ENCODE measurements at regions not wholly inside any gene's neighbourhood (a gene's known extent, or its start where the extent isn't known, plus 50 kb on each side); places are given as distances from the start of the nearest gene placed in this dataset.

DNA sequence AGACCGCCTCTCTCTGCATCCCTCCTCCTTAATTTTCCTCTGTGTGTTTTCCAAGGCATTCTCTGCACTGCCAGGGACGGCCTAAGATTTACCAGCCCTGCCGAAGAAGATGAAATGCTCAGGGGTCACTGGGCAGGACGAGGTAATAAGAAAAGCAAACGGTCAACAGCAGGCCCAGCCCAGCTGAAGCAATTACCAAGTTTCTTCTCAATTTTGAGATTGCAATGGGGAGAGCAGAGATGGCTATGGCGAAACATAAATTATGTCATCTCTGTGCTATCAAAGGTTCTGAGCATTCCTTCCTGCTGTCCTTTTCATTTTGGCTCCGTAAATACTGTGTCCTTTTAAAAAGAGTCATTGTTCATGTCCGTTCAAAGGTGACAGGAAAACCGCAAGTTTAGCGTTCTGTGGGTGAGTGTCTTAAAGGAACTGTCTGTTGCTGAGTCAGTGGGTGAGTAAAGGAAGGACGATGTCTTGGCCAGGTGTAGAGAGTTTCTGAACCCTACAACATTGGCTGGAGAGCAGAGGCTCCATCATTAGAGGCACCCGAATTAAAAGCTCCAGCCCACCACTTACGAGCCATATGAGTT lies 753.9 kb upstream of the EEF2KMT start:
- Histone ChIP-seq H3K9me3 (ENCODE audit: control insufficient read depth in 2 of 2, low read length in 2 of 2) (no peaks in the 10 kb centered on the region), H3K27ac (ENCODE audit: insufficient read depth, low read length, poor library complexity, severe bottlenecking) (no peak overlapping the region), H3K4me3 (ENCODE audit: low read depth, low read length) (no peak overlapping the region), H3K36me3 (ENCODE audit: control insufficient read depth, insufficient read depth, low read length) (no peaks in the 10 kb centered on the region), H3K27me3 (ENCODE audit: control insufficient read depth, insufficient read depth, low read length) (no peaks in the 10 kb centered on the region), H3K4me1 (ENCODE audit: control insufficient read depth, insufficient read depth, low read length, poor library complexity, severe bottlenecking) (no peaks in the 10 kb centered on the region)
- ATAC-seq (ENCODE audit: low read depth in 2 of 2) = no peak
- Mint-ChIP-seq H3K27ac (no peak overlapping the region), H3K9me3 (peaks cover 0 to 18% (median 2%) of the 10 kb centered on the region in 7 donors), H3K36me3 (no peaks in the 10 kb centered on the region), H3K27me3 (no peaks in the 10 kb centered on the region), H3K4me1 (no peaks in the 10 kb centered on the region), H3K4me3 (no peak overlapping the region)
- DNase-seq = no peak

GRCh38 chr16:5850632-5851392 lies 753.2 kb upstream of the EEF2KMT start:
- no peaks in the 10 kb centered on the region for H3K9me3 ChIP-seq (ENCODE audit: control insufficient read depth in 2 of 2, low read length in 2 of 2)
- H3K4me1 Mint-ChIP-seq = no peaks in the 10 kb centered on the region
- H3K4me3 ChIP-seq (ENCODE audit: low read depth, low read length) = no peak overlapping the region
- no peaks in the 10 kb centered on the region for H3K27me3 ChIP-seq (ENCODE audit: control insufficient read depth, insufficient read depth, low read length)
- no peaks in the 10 kb centered on the region for H3K36me3 ChIP-seq (ENCODE audit: control insufficient read depth, insufficient read depth, low read length)
- H3K27ac ChIP-seq (ENCODE audit: insufficient read depth, low read length, poor library complexity, severe bottlenecking) = no peak overlapping the region
- no peak overlapping the region for H3K4me3 Mint-ChIP-seq
- DNase-seq = no peak
- no peaks in the 10 kb centered on the region for H3K36me3 Mint-ChIP-seq
- H3K4me1 ChIP-seq (ENCODE audit: control insufficient read depth, insufficient read depth, low read length, poor library complexity, severe bottlenecking) = no peaks in the 10 kb centered on the region
- ATAC-seq (ENCODE audit: low read depth in 2 of 2) = no peak
- H3K9me3 Mint-ChIP-seq = peaks cover 0 to 18% (median 2%) of the 10 kb centered on the region in 7 donors
- no peaks in the 10 kb centered on the region for H3K27me3 Mint-ChIP-seq
- H3K27ac Mint-ChIP-seq = no peak overlapping the region

DNA sequence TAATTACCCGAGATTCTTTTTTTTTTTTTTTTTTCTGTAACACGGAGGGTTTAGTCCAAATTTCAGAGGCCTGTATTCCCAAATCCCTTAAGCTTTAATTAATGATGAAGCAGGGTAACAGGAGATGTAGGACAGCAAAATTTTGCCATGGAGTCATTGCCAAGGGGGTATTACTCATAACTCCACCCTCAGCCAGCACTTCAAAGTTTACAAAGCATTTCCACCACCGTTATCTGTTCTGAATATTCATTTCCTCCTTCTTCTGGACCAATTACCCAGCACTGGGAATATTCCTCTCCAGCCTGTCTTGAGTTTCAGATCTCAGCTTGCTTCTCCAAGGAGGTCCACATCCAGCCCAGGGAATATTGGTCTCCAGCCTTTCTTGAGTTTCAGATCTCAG lies 747.5 kb upstream of the EEF2KMT start:
- no peaks in the 10 kb centered on the region for H3K9me3 ChIP-seq (ENCODE audit: control insufficient read depth in 2 of 2, low read length in 2 of 2)
- peaks cover 5% of the 10 kb centered on the region for H3K27me3 Mint-ChIP-seq

DNA sequence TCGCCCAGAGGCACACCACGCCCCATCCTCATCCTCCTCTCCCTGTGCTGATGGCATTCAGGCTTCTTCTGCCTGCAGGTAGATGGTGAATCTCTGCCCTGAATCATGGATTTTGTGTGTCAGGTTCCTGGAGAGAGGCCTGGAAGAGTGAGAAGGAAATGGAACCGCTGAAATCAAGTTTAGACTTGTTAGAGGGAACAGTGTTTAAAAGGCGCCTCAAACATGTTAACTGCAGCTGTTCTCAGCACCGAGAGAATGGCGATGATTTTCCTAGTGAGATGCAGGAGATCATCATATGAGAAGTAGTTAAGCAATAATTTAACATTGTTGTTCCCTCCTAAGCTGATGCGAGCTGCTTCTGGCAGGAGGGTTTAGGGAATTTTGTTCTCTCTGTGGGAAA lies 744.4 kb upstream of the EEF2KMT start:
- DNase-seq = no peak
- Mint-ChIP-seq H3K9me3 (peaks cover 0 to 4% (median 1%) of the 10 kb centered on the region in 7 donors), H3K36me3 (no peaks in the 10 kb centered on the region), H3K4me3 (no peak overlapping the region), H3K27me3 (peaks cover 5% of the 10 kb centered on the region), H3K27ac (no peak overlapping the region), H3K4me1 (no peaks in the 10 kb centered on the region)
- ATAC-seq (ENCODE audit: low read depth in 2 of 2) = no peak
- H3K4me1 ChIP-seq (ENCODE audit: control insufficient read depth, insufficient read depth, low read length, poor library complexity, severe bottlenecking) = no peaks in the 10 kb centered on the region
- no peaks in the 10 kb centered on the region for H3K36me3 ChIP-seq (ENCODE audit: control insufficient read depth, insufficient read depth, low read length)
- H3K27ac ChIP-seq (ENCODE audit: insufficient read depth, low read length, poor library complexity, severe bottlenecking) = no peak overlapping the region
- H3K27me3 ChIP-seq (ENCODE audit: control insufficient read depth, insufficient read depth, low read length) = no peaks in the 10 kb centered on the region
- no peak overlapping the region for H3K4me3 ChIP-seq (ENCODE audit: low read depth, low read length)
- H3K9me3 ChIP-seq (ENCODE audit: control insufficient read depth in 2 of 2, low read length in 2 of 2) = no peaks in the 10 kb centered on the region

More for the DNA sequence above, 747.5 kb upstream of the EEF2KMT start:
- Histone ChIP-seq H3K4me1 (ENCODE audit: control insufficient read depth, insufficient read depth, low read length, poor library complexity, severe bottlenecking) (no peaks in the 10 kb centered on the region), H3K27ac (ENCODE audit: insufficient read depth, low read length, poor library complexity, severe bottlenecking) (no peak overlapping the region), H3K36me3 (ENCODE audit: control insufficient read depth, insufficient read depth, low read length) (no peaks in the 10 kb centered on the region), H3K4me3 (ENCODE audit: low read depth, low read length) (no peak overlapping the region), H3K27me3 (ENCODE audit: control insufficient read depth, insufficient read depth, low read length) (no peaks in the 10 kb centered on the region)
- Mint-ChIP-seq H3K4me3 (no peak overlapping the region), H3K27ac (no peak overlapping the region), H3K9me3 (peaks cover 0 to 4% (median 2%) of the 10 kb centered on the region in 7 donors), H3K4me1 (no peaks in the 10 kb centered on the region), H3K36me3 (no peaks in the 10 kb centered on the region)
- no peak for DNase-seq
- ATAC-seq (ENCODE audit: low read depth in 2 of 2) = no peak

- H3K27me3 ChIP-seq (ENCODE audit: control insufficient read depth, insufficient read depth, low read length) = no peaks in the 10 kb centered on the region
- peaks cover 0 to 3% of the 10 kb centered on the region in 2 experiments for H3K9me3 ChIP-seq (ENCODE audit: control insufficient read depth in 2 of 2, low read length in 2 of 2)
- H3K27ac ChIP-seq (ENCODE audit: insufficient read depth, low read length, poor library complexity, severe bottlenecking) = no peak overlapping the region
- H3K9me3 Mint-ChIP-seq = peaks cover 0 to 10% (median 5%) of the 10 kb centered on the region in 7 donors
- H3K27ac Mint-ChIP-seq = no peak overlapping the region
- H3K36me3 Mint-ChIP-seq = no peaks in the 10 kb centered on the region
- H3K4me3 ChIP-seq (ENCODE audit: low read depth, low read length) = no peak overlapping the region
- no peaks in the 10 kb centered on the region for H3K4me1 Mint-ChIP-seq
- DNase-seq (no peak), ATAC-seq (ENCODE audit: low read depth in 2 of 2) (no peak)
- no peaks in the 10 kb centered on the region for H3K36me3 ChIP-seq (ENCODE audit: control insufficient read depth, insufficient read depth, low read length)
- H3K4me3 Mint-ChIP-seq = no peak overlapping the region
- H3K27me3 Mint-ChIP-seq = peaks cover 3% of the 10 kb centered on the region
- no peaks in the 10 kb centered on the region for H3K4me1 ChIP-seq (ENCODE audit: control insufficient read depth, insufficient read depth, low read length, poor library complexity, severe bottlenecking)
Observed at GRCh38 chr16:5838725-5839124, 741.1 kb upstream of the EEF2KMT start.

- DNase-seq (no peak), ATAC-seq (ENCODE audit: low read depth in 2 of 2) (no peak)
- Mint-ChIP-seq H3K27ac (no peak overlapping the region), H3K4me3 (no peak overlapping the region), H3K4me1 (no peaks in the 10 kb centered on the region), H3K9me3 (peaks cover 0 to 6% (median 1%) of the 10 kb centered on the region in 7 donors), H3K36me3 (no peaks in the 10 kb centered on the region), H3K27me3 (no peaks in the 10 kb centered on the region)
- H3K36me3 ChIP-seq (ENCODE audit: control insufficient read depth, insufficient read depth, low read length) = no peaks in the 10 kb centered on the region
- peaks cover 0 to 3% of the 10 kb centered on the region in 2 experiments for H3K9me3 ChIP-seq (ENCODE audit: control insufficient read depth in 2 of 2, low read length in 2 of 2)
- H3K27me3 ChIP-seq (ENCODE audit: control insufficient read depth, insufficient read depth, low read length) = no peaks in the 10 kb centered on the region
- H3K27ac ChIP-seq (ENCODE audit: insufficient read depth, low read length, poor library complexity, severe bottlenecking) = no peak overlapping the region
- H3K4me1 ChIP-seq (ENCODE audit: control insufficient read depth, insufficient read depth, low read length, poor library complexity, severe bottlenecking) = no peaks in the 10 kb centered on the region
- H3K4me3 ChIP-seq (ENCODE audit: low read depth, low read length) = no peak overlapping the region
Observed at GRCh38 chr16:5838071-5838470, 740.5 kb upstream of the EEF2KMT start.

- H3K4me1 ChIP-seq (ENCODE audit: control insufficient read depth, insufficient read depth, low read length, poor library complexity, severe bottlenecking) = no peaks in the 10 kb centered on the region
- DNase-seq (no peak), ATAC-seq (ENCODE audit: low read depth in 2 of 2) (no peak)
- Mint-ChIP-seq H3K9me3 (peaks cover 0 to 5% (median 1%) of the 10 kb centered on the region in 7 donors), H3K27me3 (no peaks in the 10 kb centered on the region), H3K4me1 (no peaks in the 10 kb centered on the region), H3K4me3 (no peak overlapping the region), H3K27ac (no peak overlapping the region), H3K36me3 (no peaks in the 10 kb centered on the region)
- no peak overlapping the region for H3K4me3 ChIP-seq (ENCODE audit: low read depth, low read length)
- H3K9me3 ChIP-seq (ENCODE audit: control insufficient read depth in 2 of 2, low read length in 2 of 2) = peaks cover 0 to 3% of the 10 kb centered on the region in 2 experiments
- H3K36me3 ChIP-seq (ENCODE audit: control insufficient read depth, insufficient read depth, low read length) = no peaks in the 10 kb centered on the region
- H3K27ac ChIP-seq (ENCODE audit: insufficient read depth, low read length, poor library complexity, severe bottlenecking) = no peak overlapping the region
- H3K27me3 ChIP-seq (ENCODE audit: control insufficient read depth, insufficient read depth, low read length) = no peaks in the 10 kb centered on the region
Observed at GRCh38 chr16:5837007-5837670, 739.5 kb upstream of the EEF2KMT start.
